SU-DHL-6 (cell line): ENCODE measurements at regions not wholly inside any gene's neighbourhood (a gene's known extent, or its start where the extent isn't known, plus 50 kb on each side); places are given as distances from the start of the nearest gene placed in this dataset.

Source experiments
- H2AFZ ChIP-seq: fragments of 200-600 bp; sonication (generic); 2 replicates; pipeline ENCODE4 v1.6.1; 2014; ENCODE audit warnings: low read depth, mild to moderate bottlenecking, moderate library complexity, mixed read lengths, antibody characterized with exemption, low read length; ENCODE audit not compliant: severe bottlenecking
- H3F3A ChIP-seq: fragments of 200-600 bp; shearing (Covaris generic); 2 replicates; pipeline ENCODE4 v1.6.0; 2016; ENCODE audit warnings: antibody characterized with exemption, mild to moderate bottlenecking; ENCODE audit not compliant: insufficient read depth
- H3K27ac ChIP-seq: fragments of 200-600 bp; sonication (generic); 2 replicates; pipeline ENCODE4 v1.5.1; 2016; ENCODE audit warnings: low read depth, mild to moderate bottlenecking, low read length, moderate library complexity, mixed read lengths
- H3K27me3 ChIP-seq: fragments of 200-600 bp; sonication (generic), shearing (Covaris generic); 2 replicates; pipeline ENCODE4 v1.6.0; 2014; ENCODE audit warnings: mild to moderate bottlenecking, low read length
- H3K36me3 ChIP-seq: fragments of 200-600 bp; sonication (generic); 2 replicates; pipeline ENCODE4 v1.6.1; 2014; ENCODE audit warnings: mild to moderate bottlenecking, low read length, mixed read lengths
- H3K4me2 ChIP-seq: fragments of 300-600, 200-600 bp; shearing (Covaris generic), sonication (generic); 2 replicates; pipeline ENCODE4 v1.6.0; 2014; ENCODE audit warnings: low read length, low read depth, mild to moderate bottlenecking; ENCODE audit not compliant: poor library complexity, severe bottlenecking
- H3K4me3 ChIP-seq: fragments of 200-600 bp; sonication (generic); 2 replicates; pipeline ENCODE4 v1.5.1; 2014; ENCODE audit warnings: antibody characterized with exemption, low read length, mild to moderate bottlenecking, mixed read lengths; ENCODE audit not compliant: insufficient read depth, poor library complexity, severe bottlenecking
- H3K79me2 ChIP-seq: fragments of 200-600 bp; sonication (generic); 2 replicates; pipeline ENCODE4 v1.6.1; 2014; ENCODE audit warnings: mild to moderate bottlenecking, low read length, moderate library complexity; ENCODE audit not compliant: insufficient read depth
- H3K9ac ChIP-seq: fragments of 200-600 bp; sonication (generic); 2 replicates; pipeline ENCODE4 v1.7.0; 2014; ENCODE audit warnings: mild to moderate bottlenecking, low read length
- H3K9me2 ChIP-seq: fragments of 200-600 bp; sonication (generic); replicated peaks from 2 replicates; pipeline ENCODE4 v1.6.1; 2014; ENCODE audit warnings: low read length; ENCODE audit not compliant: insufficient read depth
- H3K9me3 ChIP-seq: fragments of 200-600 bp; sonication (generic); 2 replicates; pipeline ENCODE4 v1.6.1; 2014; ENCODE audit warnings: low read length, mixed read lengths; ENCODE audit not compliant: insufficient read depth
- H4K20me1 ChIP-seq: fragments of 200-600 bp; sonication (generic); 2 replicates; pipeline ENCODE4 v1.6.1; 2014; ENCODE audit warnings: low read depth, mild to moderate bottlenecking, antibody characterized with exemption, low read length, moderate library complexity, mixed read lengths
- EZH2phosphoT487 ChIP-seq: fragments of 200-600 bp; sonication (generic), shearing (Covaris generic); conservative IDR thresholded peaks from 2 replicates; pipeline ENCODE4 v1.6.1; 2018; ENCODE audit warnings: mild to moderate bottlenecking, antibody characterized with exemption, low read length, moderate library complexity, mixed read lengths
- TF ChIP-seq, protein P1 (sequence below): fragments of 200-600 bp; sonication (generic); IDR thresholded peaks from one replicate; pipeline ENCODE4 v1.5.1; 2017; ENCODE audit warnings: antibody characterized with exemption, mild to moderate bottlenecking, low read length, moderate library complexity; ENCODE audit not compliant: insufficient read depth, poor library complexity, severe bottlenecking

DNA sequence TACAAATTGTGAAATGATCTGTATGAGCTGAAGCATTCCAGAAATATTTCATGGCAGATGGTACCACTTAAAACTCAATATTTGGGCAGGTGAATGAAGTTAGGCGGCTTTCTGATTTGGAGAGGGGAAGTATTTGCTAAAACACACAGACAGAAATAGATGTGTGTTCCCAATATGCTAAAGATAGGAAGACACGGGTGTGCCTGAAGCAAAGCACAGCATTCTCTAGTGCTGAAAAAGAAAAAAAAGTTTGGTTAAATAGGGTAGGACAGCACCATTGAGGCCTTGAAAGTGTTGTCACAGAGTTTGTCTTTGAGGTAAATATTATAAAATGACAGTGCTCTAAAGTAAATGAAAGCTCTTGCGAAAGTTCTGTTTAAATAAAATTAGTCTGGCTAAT lies 252.2 kb upstream of the HSF2 start:
- H4K20me1 ChIP-seq: no peaks in the 10 kb centered on the region
- no peak for TF ChIP-seq EZH2phosphoT487
- TF ChIP-seq, protein P1, sequence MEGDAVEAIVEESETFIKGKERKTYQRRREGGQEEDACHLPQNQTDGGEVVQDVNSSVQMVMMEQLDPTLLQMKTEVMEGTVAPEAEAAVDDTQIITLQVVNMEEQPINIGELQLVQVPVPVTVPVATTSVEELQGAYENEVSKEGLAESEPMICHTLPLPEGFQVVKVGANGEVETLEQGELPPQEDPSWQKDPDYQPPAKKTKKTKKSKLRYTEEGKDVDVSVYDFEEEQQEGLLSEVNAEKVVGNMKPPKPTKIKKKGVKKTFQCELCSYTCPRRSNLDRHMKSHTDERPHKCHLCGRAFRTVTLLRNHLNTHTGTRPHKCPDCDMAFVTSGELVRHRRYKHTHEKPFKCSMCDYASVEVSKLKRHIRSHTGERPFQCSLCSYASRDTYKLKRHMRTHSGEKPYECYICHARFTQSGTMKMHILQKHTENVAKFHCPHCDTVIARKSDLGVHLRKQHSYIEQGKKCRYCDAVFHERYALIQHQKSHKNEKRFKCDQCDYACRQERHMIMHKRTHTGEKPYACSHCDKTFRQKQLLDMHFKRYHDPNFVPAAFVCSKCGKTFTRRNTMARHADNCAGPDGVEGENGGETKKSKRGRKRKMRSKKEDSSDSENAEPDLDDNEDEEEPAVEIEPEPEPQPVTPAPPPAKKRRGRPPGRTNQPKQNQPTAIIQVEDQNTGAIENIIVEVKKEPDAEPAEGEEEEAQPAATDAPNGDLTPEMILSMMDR: no peak
- H3K9me3 ChIP-seq: no peaks in the 10 kb centered on the region
- H3K9ac ChIP-seq: no peak overlapping the region
- no peaks in the 10 kb centered on the region for H3F3A ChIP-seq
- H2AFZ ChIP-seq: no peak overlapping the region
- no peak overlapping the region for H3K4me2 ChIP-seq
- no peaks in the 10 kb centered on the region for H3K79me2 ChIP-seq
- no peak overlapping the region for H3K4me3 ChIP-seq
- no peaks in the 10 kb centered on the region for H3K36me3 ChIP-seq
- no peak overlapping the region for H3K27ac ChIP-seq
- H3K27me3 ChIP-seq: no peaks in the 10 kb centered on the region
- H3K9me2 ChIP-seq: no peaks in the 10 kb centered on the region

DNA sequence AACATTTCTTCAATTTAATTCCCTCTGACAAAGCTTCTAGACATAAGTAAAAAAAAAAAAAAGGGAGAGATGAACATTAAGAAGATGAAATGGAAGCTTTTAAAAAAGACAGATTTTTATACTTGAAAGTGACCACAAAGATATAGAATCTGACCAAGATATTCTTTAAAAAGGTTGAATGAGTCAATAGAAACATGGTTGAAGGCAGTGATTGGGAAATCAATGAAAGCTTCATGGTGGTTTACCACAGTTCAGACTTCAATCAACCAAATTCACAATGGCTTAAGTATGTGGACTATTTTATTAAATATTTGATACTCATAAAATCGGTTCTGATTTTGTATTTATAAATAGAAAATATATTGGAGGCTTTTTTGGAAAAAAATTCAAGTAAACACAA lies 248.4 kb upstream of the HSF2 start:
- Histone ChIP-seq H3K27me3 (no peaks in the 10 kb centered on the region), H3K4me2 (no peak overlapping the region), H2AFZ (no peak overlapping the region), H3K4me3 (no peak overlapping the region), H3K9ac (no peak overlapping the region), H3K36me3 (no peaks in the 10 kb centered on the region), H3F3A (no peaks in the 10 kb centered on the region), H3K9me3 (no peaks in the 10 kb centered on the region), H3K9me2 (no peaks in the 10 kb centered on the region), H4K20me1 (no peaks in the 10 kb centered on the region), H3K79me2 (no peaks in the 10 kb centered on the region), H3K27ac (no peak overlapping the region)
- TF ChIP-seq, protein P1: no peak
- TF ChIP-seq EZH2phosphoT487: no peak

DNA sequence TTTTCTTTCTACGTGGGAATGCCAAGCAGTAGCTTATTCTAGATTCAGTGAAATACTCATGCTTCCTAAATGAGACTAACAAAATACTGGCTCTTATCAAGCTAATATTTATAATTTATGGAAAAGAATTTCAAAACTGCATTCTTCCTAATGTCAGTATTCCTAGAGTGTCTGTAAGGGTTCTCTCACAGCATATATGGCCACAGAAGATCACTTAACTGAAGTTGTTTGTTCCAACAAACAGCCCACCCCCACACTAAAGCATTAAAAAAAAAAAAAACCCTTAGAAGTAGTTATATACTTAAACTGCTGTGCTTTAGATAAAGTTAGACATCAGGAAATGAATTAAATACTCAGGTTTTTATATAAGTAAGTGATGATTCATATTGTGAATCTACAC lies 247.7 kb upstream of the HSF2 start:
- no peaks in the 10 kb centered on the region for H3K9me2 ChIP-seq
- H3K79me2 ChIP-seq: no peaks in the 10 kb centered on the region
- H3K9me3 ChIP-seq: no peaks in the 10 kb centered on the region
- TF ChIP-seq, protein P1: no peak
- TF ChIP-seq EZH2phosphoT487: no peak
- no peaks in the 10 kb centered on the region for H4K20me1 ChIP-seq
- no peak overlapping the region for H3K27ac ChIP-seq
- H2AFZ ChIP-seq: no peak overlapping the region
- H3K4me3 ChIP-seq: no peak overlapping the region
- no peaks in the 10 kb centered on the region for H3K36me3 ChIP-seq
- no peak overlapping the region for H3K9ac ChIP-seq
- no peak overlapping the region for H3K4me2 ChIP-seq
- no peaks in the 10 kb centered on the region for H3F3A ChIP-seq
- no peaks in the 10 kb centered on the region for H3K27me3 ChIP-seq

DNA sequence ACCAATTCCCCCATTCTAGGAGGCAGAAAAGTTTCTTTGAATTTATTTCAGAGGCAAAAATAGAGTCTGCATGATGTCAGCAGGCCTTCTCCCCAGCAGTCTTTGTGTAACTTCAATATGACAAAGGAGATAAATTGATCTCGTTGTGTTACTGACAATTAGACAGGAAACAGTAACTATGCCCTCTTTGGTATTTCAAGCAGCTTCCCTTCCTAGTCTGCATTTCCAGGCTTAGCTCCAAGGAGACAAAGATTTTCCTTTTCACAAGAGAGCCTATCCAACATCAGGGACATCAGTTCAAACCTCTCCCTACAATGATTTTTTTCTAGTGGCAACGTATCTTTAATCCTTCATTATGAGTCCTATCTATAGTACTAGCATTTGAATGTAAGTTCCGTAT lies 245.9 kb upstream of the HSF2 start:
- no peaks in the 10 kb centered on the region for H3K79me2 ChIP-seq
- no peaks in the 10 kb centered on the region for H4K20me1 ChIP-seq
- no peak overlapping the region for H3K4me2 ChIP-seq
- no peak overlapping the region for H2AFZ ChIP-seq
- no peak overlapping the region for H3K27ac ChIP-seq
- no peaks in the 10 kb centered on the region for H3K9me2 ChIP-seq
- no peaks in the 10 kb centered on the region for H3K9me3 ChIP-seq
- H3K4me3 ChIP-seq: no peak overlapping the region
- no peaks in the 10 kb centered on the region for H3F3A ChIP-seq
- H3K27me3 ChIP-seq: no peaks in the 10 kb centered on the region
- TF ChIP-seq, protein P1: no peak
- no peak for TF ChIP-seq EZH2phosphoT487
- no peak overlapping the region for H3K9ac ChIP-seq
- H3K36me3 ChIP-seq: no peaks in the 10 kb centered on the region
